ENCODE measurements at regions not wholly inside any gene's neighbourhood (a gene's known extent, or its start where the extent isn't known, plus 50 kb on each side); places are given as distances from the start of the nearest gene placed in this dataset.

GRCh38 chr2:37558623-37559022 is 112.8 kb downstream of the CDC42EP3 start:
- peaks cover 10% of the 10 kb centered on the region; the same call in 1 of the 2 replicates for H3K4me1 ChIP-seq (ENCODE audit: control insufficient read depth, insufficient read depth, low read length)
- no peaks in the 10 kb centered on the region for H3K9me3 ChIP-seq (ENCODE audit: control insufficient read depth, insufficient read depth, low read depth, low read length)
- H3K27ac ChIP-seq (ENCODE audit: low read depth, low read length): no peak overlapping the region
- H3K27me3 ChIP-seq (ENCODE audit: control insufficient read depth, insufficient read depth, low read length): no peaks in the 10 kb centered on the region
- H3K36me3 ChIP-seq (ENCODE audit: control insufficient read depth, insufficient read depth, low read length): no peaks in the 10 kb centered on the region
- no peak overlapping the region for H3K4me3 ChIP-seq (ENCODE audit: low read depth, low read length)
- H3K9ac ChIP-seq (ENCODE audit: low read length): no peak overlapping the region

GRCh38 chr2:37560241-37560848 is 111.1 kb downstream of the CDC42EP3 start:
- H3K27ac ChIP-seq (ENCODE audit: low read depth, low read length): no peak overlapping the region
- H3K27me3 ChIP-seq (ENCODE audit: control insufficient read depth, insufficient read depth, low read length): no peaks in the 10 kb centered on the region
- no peak overlapping the region for H3K9ac ChIP-seq (ENCODE audit: low read length)
- no peak overlapping the region for H3K4me3 ChIP-seq (ENCODE audit: low read depth, low read length)
- H3K9me3 ChIP-seq (ENCODE audit: control insufficient read depth, insufficient read depth, low read depth, low read length): no peaks in the 10 kb centered on the region
- no peaks in the 10 kb centered on the region for H3K36me3 ChIP-seq (ENCODE audit: control insufficient read depth, insufficient read depth, low read length)
- H3K4me1 ChIP-seq (ENCODE audit: control insufficient read depth, insufficient read depth, low read length): peaks cover 10% of the 10 kb centered on the region; the same call in 1 of the 2 replicates

GRCh38 chr2:37560863-37561614 is 110.4 kb downstream of the CDC42EP3 start:
- Histone ChIP-seq H3K4me3 (ENCODE audit: low read depth, low read length) (no peak overlapping the region), H3K9me3 (ENCODE audit: control insufficient read depth, insufficient read depth, low read depth, low read length) (peaks cover under 1% of the 10 kb centered on the region; the same call in 1 of the 2 replicates), H3K27me3 (ENCODE audit: control insufficient read depth, insufficient read depth, low read length) (no peaks in the 10 kb centered on the region), H3K4me1 (ENCODE audit: control insufficient read depth, insufficient read depth, low read length) (peaks cover 10% of the 10 kb centered on the region; the same call in 1 of the 2 replicates), H3K27ac (ENCODE audit: low read depth, low read length) (no peak overlapping the region), H3K36me3 (ENCODE audit: control insufficient read depth, insufficient read depth, low read length) (no peaks in the 10 kb centered on the region), H3K9ac (ENCODE audit: low read length) (no peak overlapping the region)

DNA sequence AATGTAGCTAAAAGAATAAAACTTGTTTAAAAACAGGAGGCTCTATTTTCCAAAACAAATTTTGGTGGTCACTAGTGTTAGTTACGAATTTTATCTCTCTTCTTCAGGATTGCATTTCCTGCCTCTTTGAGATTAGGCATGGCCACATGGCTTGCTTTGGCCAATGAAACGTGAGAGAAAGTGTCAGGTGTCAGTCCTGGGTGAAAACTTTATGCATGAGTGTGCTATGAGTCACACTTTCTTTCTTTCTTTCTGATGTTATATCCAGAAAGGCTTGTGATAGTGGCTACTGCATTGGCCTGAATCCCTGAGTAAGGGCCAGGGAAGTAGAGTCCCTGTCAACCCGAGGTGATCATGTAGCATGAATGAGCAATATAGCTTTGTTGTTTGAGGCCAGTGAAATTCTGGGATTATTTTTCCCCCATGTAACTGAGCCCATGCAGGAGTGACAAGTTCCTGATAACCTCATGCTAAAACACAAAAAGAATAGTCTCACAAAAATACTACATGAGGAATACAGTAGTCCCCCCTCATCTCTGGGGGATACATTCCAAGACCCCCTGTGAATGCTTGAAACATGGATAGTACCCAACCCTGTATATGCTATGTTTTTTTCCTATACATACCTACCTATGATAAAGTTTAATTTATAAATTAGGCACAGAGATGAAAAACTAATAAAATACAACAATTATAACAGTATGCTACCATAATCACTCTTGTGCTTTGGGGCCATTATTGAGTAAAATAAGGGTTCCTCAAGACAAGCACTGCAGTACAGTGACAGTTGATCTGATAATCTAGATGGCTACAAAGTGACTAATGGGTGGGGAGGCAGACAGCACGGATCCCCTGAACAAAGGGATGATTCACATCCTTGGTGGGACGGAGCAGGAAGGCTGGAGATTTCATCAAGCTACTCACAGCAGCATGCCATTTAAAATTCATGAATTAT is 109.5 kb downstream of the CDC42EP3 start:
- Histone ChIP-seq H3K9me3 (ENCODE audit: control insufficient read depth, insufficient read depth, low read depth, low read length) (peaks cover 4% of the 10 kb centered on the region; the same call in 1 of the 2 replicates), H3K36me3 (ENCODE audit: control insufficient read depth, insufficient read depth, low read length) (no peaks in the 10 kb centered on the region), H3K27me3 (ENCODE audit: control insufficient read depth, insufficient read depth, low read length) (no peaks in the 10 kb centered on the region), H3K9ac (ENCODE audit: low read length) (no peak overlapping the region), H3K27ac (ENCODE audit: low read depth, low read length) (peak overlapping the region; percentile 30; the same call in 1 of the 2 replicates), H3K4me3 (ENCODE audit: low read depth, low read length) (no peak overlapping the region), H3K4me1 (ENCODE audit: control insufficient read depth, insufficient read depth, low read length) (peaks cover 10% of the 10 kb centered on the region; the same call in 1 of the 2 replicates)

DNA sequence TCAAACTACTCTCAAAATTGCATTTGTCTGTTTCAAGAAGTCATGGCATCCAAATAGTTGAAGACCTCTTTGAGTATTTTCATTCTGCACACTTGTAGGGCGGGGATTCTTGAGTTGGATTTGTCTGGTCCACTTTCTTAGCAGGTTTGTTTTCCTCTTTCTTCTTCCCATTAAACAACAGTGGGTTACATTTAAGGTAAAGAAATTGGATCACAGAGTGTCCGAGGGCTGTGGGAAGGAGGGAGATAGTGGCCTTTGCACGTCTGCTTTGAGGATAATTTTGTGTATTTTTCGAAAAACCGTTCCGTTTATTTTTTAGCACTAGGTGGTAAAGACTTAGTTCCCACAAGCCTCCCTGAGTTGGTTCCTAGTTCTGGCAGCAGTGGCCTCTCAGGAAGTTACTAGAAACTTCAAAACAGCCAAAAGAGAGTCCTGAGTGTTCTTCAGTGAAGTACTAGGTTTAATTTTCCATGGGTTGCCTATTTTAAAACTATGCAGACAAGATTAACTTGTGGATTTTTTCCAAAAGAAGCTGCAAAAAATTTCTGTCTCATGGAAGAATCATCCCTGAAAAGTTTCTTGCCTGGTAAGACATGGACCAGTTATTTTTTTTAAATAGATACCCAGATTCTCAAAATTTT is 107.9 kb downstream of the CDC42EP3 start:
- H3K27me3 ChIP-seq (ENCODE audit: control insufficient read depth, insufficient read depth, low read length): no peaks in the 10 kb centered on the region
- peaks cover 10% of the 10 kb centered on the region; the same call in 1 of the 2 replicates for H3K4me1 ChIP-seq (ENCODE audit: control insufficient read depth, insufficient read depth, low read length)
- no peak overlapping the region for H3K4me3 ChIP-seq (ENCODE audit: low read depth, low read length)
- H3K36me3 ChIP-seq (ENCODE audit: control insufficient read depth, insufficient read depth, low read length): no peaks in the 10 kb centered on the region
- no peak overlapping the region for H3K9ac ChIP-seq (ENCODE audit: low read length)
- H3K9me3 ChIP-seq (ENCODE audit: control insufficient read depth, insufficient read depth, low read depth, low read length): peaks cover 4% of the 10 kb centered on the region; the same call in 1 of the 2 replicates
- H3K27ac ChIP-seq (ENCODE audit: low read depth, low read length): no peak overlapping the region

DNA sequence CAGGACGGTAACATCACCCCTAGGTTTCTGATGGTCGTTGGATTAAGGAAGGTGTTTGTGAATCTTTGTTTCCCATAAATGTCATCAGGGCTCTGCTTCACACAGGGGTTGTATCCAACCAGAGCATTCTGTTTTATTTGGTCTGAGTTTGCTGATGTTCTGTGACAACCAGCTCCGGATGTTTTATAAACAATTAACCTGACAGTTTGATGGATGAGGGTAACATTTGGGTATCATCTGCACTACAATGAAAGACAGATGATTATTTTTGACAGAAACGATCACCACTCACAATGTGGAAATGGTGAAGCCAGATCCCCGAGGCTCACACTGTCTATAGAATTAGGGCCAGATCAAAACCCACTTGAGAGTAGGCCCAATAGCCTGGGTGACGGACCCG is 107.1 kb downstream of the CDC42EP3 start:
- no peak overlapping the region for H3K9ac ChIP-seq (ENCODE audit: low read length)
- no peaks in the 10 kb centered on the region for H3K27me3 ChIP-seq (ENCODE audit: control insufficient read depth, insufficient read depth, low read length)
- H3K27ac ChIP-seq (ENCODE audit: low read depth, low read length): no peak overlapping the region
- peaks cover 4% of the 10 kb centered on the region; the same call in 1 of the 2 replicates for H3K9me3 ChIP-seq (ENCODE audit: control insufficient read depth, insufficient read depth, low read depth, low read length)
- peaks cover 10% of the 10 kb centered on the region; the same call in 1 of the 2 replicates for H3K4me1 ChIP-seq (ENCODE audit: control insufficient read depth, insufficient read depth, low read length)
- no peak overlapping the region for H3K4me3 ChIP-seq (ENCODE audit: low read depth, low read length)
- H3K36me3 ChIP-seq (ENCODE audit: control insufficient read depth, insufficient read depth, low read length): no peaks in the 10 kb centered on the region

GRCh38 chr2:37566517-37566981 is 104.9 kb downstream of the CDC42EP3 start:
- H3K27ac ChIP-seq (ENCODE audit: low read depth, low read length): no peak overlapping the region
- peaks cover 7% of the 10 kb centered on the region; the same call in 1 of the 2 replicates for H3K4me1 ChIP-seq (ENCODE audit: control insufficient read depth, insufficient read depth, low read length)
- no peaks in the 10 kb centered on the region for H3K36me3 ChIP-seq (ENCODE audit: control insufficient read depth, insufficient read depth, low read length)
- H3K27me3 ChIP-seq (ENCODE audit: control insufficient read depth, insufficient read depth, low read length): no peaks in the 10 kb centered on the region
- H3K4me3 ChIP-seq (ENCODE audit: low read depth, low read length): no peak overlapping the region
- no peak overlapping the region for H3K9ac ChIP-seq (ENCODE audit: low read length)
- peaks cover 4% of the 10 kb centered on the region; the same call in 1 of the 2 replicates for H3K9me3 ChIP-seq (ENCODE audit: control insufficient read depth, insufficient read depth, low read depth, low read length)

DNA sequence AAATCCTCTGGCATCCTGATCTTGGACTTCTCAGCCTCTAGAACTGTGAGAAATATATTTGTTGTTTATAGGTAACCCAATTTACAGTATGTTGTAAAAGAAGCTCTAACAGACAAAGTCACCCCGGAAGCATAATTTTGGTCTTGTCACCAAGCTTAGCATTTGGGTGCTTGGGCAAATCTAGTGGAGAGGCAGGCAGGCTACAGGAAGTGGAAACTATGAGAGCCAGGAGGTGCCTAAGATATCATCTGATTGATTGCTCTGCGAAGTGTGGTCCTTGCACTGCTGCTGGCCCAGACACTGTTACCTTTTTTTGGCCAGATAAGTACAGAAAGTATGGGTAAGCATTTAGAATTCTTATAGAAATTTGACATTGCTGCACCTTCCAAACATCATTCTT is 102.9 kb downstream of the CDC42EP3 start:
- Histone ChIP-seq H3K9me3 (ENCODE audit: control insufficient read depth, insufficient read depth, low read depth, low read length) (peaks cover 4% of the 10 kb centered on the region; the same call in 1 of the 2 replicates), H3K27me3 (ENCODE audit: control insufficient read depth, insufficient read depth, low read length) (no peaks in the 10 kb centered on the region), H3K36me3 (ENCODE audit: control insufficient read depth, insufficient read depth, low read length) (no peaks in the 10 kb centered on the region), H3K27ac (ENCODE audit: low read depth, low read length) (no peak overlapping the region), H3K4me1 (ENCODE audit: control insufficient read depth, insufficient read depth, low read length) (no peaks in the 10 kb centered on the region), H3K4me3 (ENCODE audit: low read depth, low read length) (no peak overlapping the region), H3K9ac (ENCODE audit: low read length) (no peak overlapping the region)

- Histone ChIP-seq H3K27ac (ENCODE audit: low read depth, low read length) (no peak overlapping the region), H3K9ac (ENCODE audit: low read length) (no peak overlapping the region), H3K4me3 (ENCODE audit: low read depth, low read length) (no peak overlapping the region), H3K9me3 (ENCODE audit: control insufficient read depth, insufficient read depth, low read depth, low read length) (peaks cover 4% of the 10 kb centered on the region; the same call in 1 of the 2 replicates), H3K4me1 (ENCODE audit: control insufficient read depth, insufficient read depth, low read length) (no peaks in the 10 kb centered on the region), H3K27me3 (ENCODE audit: control insufficient read depth, insufficient read depth, low read length) (no peaks in the 10 kb centered on the region), H3K36me3 (ENCODE audit: control insufficient read depth, insufficient read depth, low read length) (no peaks in the 10 kb centered on the region)
Measured at GRCh38 chr2:37569131-37569823, 102.2 kb downstream of the CDC42EP3 start.
